Endodermal cell (in vitro differentiated cells): ENCODE measurements at regions not wholly inside any gene's neighbourhood (a gene's known extent, or its start where the extent isn't known, plus 50 kb on each side); places are given as distances from the start of the nearest gene placed in this dataset.

ENCODE experiments used
- DNase-seq: peaks from one replicate; pipeline ENCODE4 v3.0.0-alpha.2; 2017
- H3K27ac ChIP-seq: 2 replicates; pipeline ENCODE4 v1.5.1; 2013; ENCODE audit warnings: mild to moderate bottlenecking, low read depth, low read length, moderate library complexity
- H3K27me3 ChIP-seq: 2 replicates; pipeline ENCODE4 v1.6.1; 2013; ENCODE audit warnings: mild to moderate bottlenecking, low read length, moderate library complexity; ENCODE audit not compliant: insufficient read depth, control insufficient read depth, poor library complexity, severe bottlenecking
- H3K36me3 ChIP-seq: 2 replicates; pipeline ENCODE4 v1.7.0; 2013; ENCODE audit warnings: mild to moderate bottlenecking, low read length, moderate library complexity; ENCODE audit not compliant: control insufficient read depth, insufficient read depth
- H3K4me1 ChIP-seq: one replicate; pipeline ENCODE4 v1.7.0; 2013; ENCODE audit warnings: low read length; ENCODE audit not compliant: control insufficient read depth, insufficient read depth
- H3K4me3 ChIP-seq: 2 replicates; pipeline ENCODE4 v1.5.1; 2013; ENCODE audit warnings: mild to moderate bottlenecking, low read length, moderate library complexity
- H3K9ac ChIP-seq: 2 replicates; pipeline ENCODE4 v1.6.1; 2013; ENCODE audit warnings: mild to moderate bottlenecking, low read length, moderate library complexity; ENCODE audit not compliant: poor library complexity, severe bottlenecking; ENCODE audit errors: extremely low read depth
- H3K9me3 ChIP-seq: 2 replicates; pipeline ENCODE4 v1.6.1; 2013; ENCODE audit warnings: mild to moderate bottlenecking, low read length, moderate library complexity; ENCODE audit not compliant: control insufficient read depth
- H3K27ac Mint-ChIP-seq: 2 replicates; pipeline ENCODE4 v1.8.0; 2020; ENCODE audit warnings: mixed read lengths
- H3K27me3 Mint-ChIP-seq: 2 replicates; pipeline ENCODE4 v1.8.0; 2021; ENCODE audit warnings: mild to moderate bottlenecking, mixed read lengths; ENCODE audit not compliant: insufficient read depth
- H3K36me3 Mint-ChIP-seq: 2 replicates; pipeline ENCODE4 v1.8.0; 2020; ENCODE audit warnings: low read depth, mixed read lengths
- H3K4me1 Mint-ChIP-seq: 2 replicates; pipeline ENCODE4 v1.8.0; 2020; ENCODE audit warnings: mixed read lengths
- H3K4me3 Mint-ChIP-seq: 2 replicates; pipeline ENCODE4 v1.8.0; 2020; ENCODE audit warnings: mild to moderate bottlenecking, moderate library complexity, mixed read lengths
- H3K9me3 Mint-ChIP-seq: 2 replicates; pipeline ENCODE4 v1.8.0; 2020; ENCODE audit warnings: mild to moderate bottlenecking, mixed read lengths
- WGBS, 2 experiments: methylation state at CpG; one replicate each; pipeline versions ENCODE4 v1.1.5 to v1.1.7; 2013; ENCODE audit warnings: missing lambda C conversion rate in 2 of 2, mixed read lengths in 1 of 2; ENCODE audit not compliant: insufficient coverage in 1 of 2, insufficient read length in 1 of 2; 5-methylcytosine and 5-hydroxymethylcytosine counted together
- TF ChIP-seq, protein P1 (sequence below): fragments of 200-600 bp; sonication (generic); conservative IDR thresholded peaks from 2 replicates; pipeline ENCODE4 v1.5.0; 2021; ENCODE audit warnings: antibody characterized with exemption, mild to moderate bottlenecking

GRCh38 chr15:96086164-96086563, 244.3 kb upstream of the NR2F2 start:
- Histone ChIP-seq H3K9me3 (peaks cover 4% of the 10 kb centered on the region), H3K4me3 (no peak overlapping the region), H3K4me1 (peaks cover 19% of the 10 kb centered on the region), H3K27ac (no peak overlapping the region), H3K9ac (no peak overlapping the region), H3K36me3 (no peaks in the 10 kb centered on the region), H3K27me3 (peaks cover 63% of the 10 kb centered on the region)
- peaks cover 2% of the 10 kb centered on the region for H3K9me3 Mint-ChIP-seq
- H3K27me3 Mint-ChIP-seq: peaks cover 83% of the 10 kb centered on the region
- DNase-seq: peak; percentile 56
- H3K4me3 Mint-ChIP-seq: no peak overlapping the region
- TF ChIP-seq, protein P1, sequence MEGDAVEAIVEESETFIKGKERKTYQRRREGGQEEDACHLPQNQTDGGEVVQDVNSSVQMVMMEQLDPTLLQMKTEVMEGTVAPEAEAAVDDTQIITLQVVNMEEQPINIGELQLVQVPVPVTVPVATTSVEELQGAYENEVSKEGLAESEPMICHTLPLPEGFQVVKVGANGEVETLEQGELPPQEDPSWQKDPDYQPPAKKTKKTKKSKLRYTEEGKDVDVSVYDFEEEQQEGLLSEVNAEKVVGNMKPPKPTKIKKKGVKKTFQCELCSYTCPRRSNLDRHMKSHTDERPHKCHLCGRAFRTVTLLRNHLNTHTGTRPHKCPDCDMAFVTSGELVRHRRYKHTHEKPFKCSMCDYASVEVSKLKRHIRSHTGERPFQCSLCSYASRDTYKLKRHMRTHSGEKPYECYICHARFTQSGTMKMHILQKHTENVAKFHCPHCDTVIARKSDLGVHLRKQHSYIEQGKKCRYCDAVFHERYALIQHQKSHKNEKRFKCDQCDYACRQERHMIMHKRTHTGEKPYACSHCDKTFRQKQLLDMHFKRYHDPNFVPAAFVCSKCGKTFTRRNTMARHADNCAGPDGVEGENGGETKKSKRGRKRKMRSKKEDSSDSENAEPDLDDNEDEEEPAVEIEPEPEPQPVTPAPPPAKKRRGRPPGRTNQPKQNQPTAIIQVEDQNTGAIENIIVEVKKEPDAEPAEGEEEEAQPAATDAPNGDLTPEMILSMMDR: no peak
- H3K4me1 Mint-ChIP-seq: peaks cover 28% of the 10 kb centered on the region
- no peaks in the 10 kb centered on the region for H3K36me3 Mint-ChIP-seq
- 42 to 60% methylated on average over 2 to 3 of the region's 3 CpGs for WGBS, 2 experiments
- no peak overlapping the region for H3K27ac Mint-ChIP-seq

- Mint-ChIP-seq H3K27ac (no peak overlapping the region), H3K4me3 (no peak overlapping the region), H3K4me1 (peaks cover 28% of the 10 kb centered on the region), H3K36me3 (no peaks in the 10 kb centered on the region), H3K27me3 (peaks cover 84% of the 10 kb centered on the region), H3K9me3 (no peaks in the 10 kb centered on the region)
- 6 to 14% methylated on average over 1 to 2 of the region's 2 CpGs for WGBS, 2 experiments
- peak; percentile 54 for DNase-seq
- Histone ChIP-seq H3K27ac (peak overlapping the region; percentile 1), H3K4me3 (no peak overlapping the region), H3K9ac (no peak overlapping the region), H3K27me3 (peaks cover 58% of the 10 kb centered on the region), H3K36me3 (no peaks in the 10 kb centered on the region), H3K9me3 (peaks cover under 1% of the 10 kb centered on the region), H3K4me1 (peaks cover 19% of the 10 kb centered on the region)
- TF ChIP-seq, protein P1: no peak
Observed at GRCh38 chr15:96087180-96087884, 243.2 kb upstream of the NR2F2 start.

GRCh38 chr15:96088650-96089049, 241.8 kb upstream of the NR2F2 start:
- Mint-ChIP-seq H3K4me3 (no peak overlapping the region), H3K4me1 (peaks cover 32% of the 10 kb centered on the region), H3K27me3 (peaks cover 86% of the 10 kb centered on the region), H3K27ac (no peak overlapping the region), H3K9me3 (no peaks in the 10 kb centered on the region), H3K36me3 (no peaks in the 10 kb centered on the region)
- H3K27me3 ChIP-seq: peaks cover 50% of the 10 kb centered on the region
- TF ChIP-seq, protein P1: no peak
- peak overlapping the region; percentile 50 for H3K27ac ChIP-seq
- H3K9ac ChIP-seq: peak overlapping the region; percentile 13
- peaks cover 19% of the 10 kb centered on the region for H3K4me1 ChIP-seq
- H3K4me3 ChIP-seq: no peak overlapping the region
- no peaks in the 10 kb centered on the region for H3K9me3 ChIP-seq
- DNase-seq: no peak
- no CpG with 5 or more reads among the region's 1 CpG for WGBS, 2 experiments
- no peaks in the 10 kb centered on the region for H3K36me3 ChIP-seq
